ENCODE measurements at regions not wholly inside any gene's neighbourhood (a gene's known extent, or its start where the extent isn't known, plus 50 kb on each side); places are given as distances from the start of the nearest gene placed in this dataset.

GRCh38 chr4:125511715-125512114 is 197.0 kb downstream of the FAT4 start:
- DNase-seq (ENCODE audit: low read depth in 2 of 2) = no peak

- no peak for DNase-seq (ENCODE audit: low read depth in 2 of 2)
Measured at GRCh38 chr4:125515016-125515415, 200.3 kb downstream of the FAT4 start.

- no peak for DNase-seq (ENCODE audit: low read depth in 2 of 2)
Measured at GRCh38 chr4:125517831-125518230, 203.1 kb downstream of the FAT4 start.

GRCh38 chr4:125518281-125518680 is 203.5 kb downstream of the FAT4 start:
- no peak for DNase-seq (ENCODE audit: low read depth in 2 of 2)

GRCh38 chr4:125519371-125520146 is 204.8 kb downstream of the FAT4 start:
- DNase-seq (ENCODE audit: low read depth in 2 of 2) = no peak

GRCh38 chr4:125520258-125520990 is 205.7 kb downstream of the FAT4 start:
- no peak for DNase-seq (ENCODE audit: low read depth in 2 of 2)

GRCh38 chr4:125522588-125522987 is 207.8 kb downstream of the FAT4 start:
- DNase-seq (ENCODE audit: low read depth in 2 of 2) = no peak

- DNase-seq (ENCODE audit: low read depth in 2 of 2) = no peak
Measured at GRCh38 chr4:125522992-125523391, 208.2 kb downstream of the FAT4 start.

- no peak for DNase-seq (ENCODE audit: low read depth in 2 of 2)
Measured at GRCh38 chr4:125526420-125526819, 211.7 kb downstream of the FAT4 start.

GRCh38 chr4:125527681-125528080 is 212.9 kb downstream of the FAT4 start:
- no peak for DNase-seq (ENCODE audit: low read depth in 2 of 2)

GRCh38 chr4:125529071-125529470 is 214.3 kb downstream of the FAT4 start:
- no peak for DNase-seq (ENCODE audit: low read depth in 2 of 2)

- DNase-seq (ENCODE audit: low read depth in 2 of 2) = no peak
Measured at GRCh38 chr4:125538670-125539069, 223.9 kb downstream of the FAT4 start.

GRCh38 chr4:125539691-125540090 is 224.9 kb downstream of the FAT4 start:
- DNase-seq (ENCODE audit: low read depth in 2 of 2) = no peak

GRCh38 chr4:125541836-125542385 is 227.2 kb downstream of the FAT4 start:
- DNase-seq (ENCODE audit: low read depth in 2 of 2) = no peak

GRCh38 chr4:125546272-125546671 is 231.5 kb downstream of the FAT4 start:
- DNase-seq (ENCODE audit: low read depth in 2 of 2) = no peak

GRCh38 chr4:125547836-125548235 is 233.1 kb downstream of the FAT4 start:
- no peak for DNase-seq (ENCODE audit: low read depth in 2 of 2)

- no peak for DNase-seq (ENCODE audit: low read depth in 2 of 2)
Measured at GRCh38 chr4:125550769-125551168, 236.0 kb downstream of the FAT4 start.

GRCh38 chr4:125551466-125551865 is 236.7 kb downstream of the FAT4 start:
- DNase-seq (ENCODE audit: low read depth in 2 of 2) = no peak

GRCh38 chr4:125551967-125552366 is 237.2 kb downstream of the FAT4 start:
- no peak for DNase-seq (ENCODE audit: low read depth in 2 of 2)

GRCh38 chr4:125572601-125573000 is 257.8 kb downstream of the FAT4 start:
- no peak for DNase-seq (ENCODE audit: low read depth in 2 of 2)

GRCh38 chr4:125573368-125573767 is 258.6 kb downstream of the FAT4 start:
- no peak for DNase-seq (ENCODE audit: low read depth in 2 of 2)

- no peak for DNase-seq (ENCODE audit: low read depth in 2 of 2)
Measured at GRCh38 chr4:125573786-125574185, 259.0 kb downstream of the FAT4 start.

- DNase-seq (ENCODE audit: low read depth in 2 of 2) = no peak
Measured at GRCh38 chr4:125582302-125582701, 267.5 kb downstream of the FAT4 start.
